ENCODE measurements at regions not wholly inside any gene's neighbourhood (a gene's known extent, or its start where the extent isn't known, plus 50 kb on each side); places are given as distances from the start of the nearest gene placed in this dataset.
A peak's percentile ranks its signal among the peaks of the same experiment; 100 is the strongest.
"Not testable (repeated sequence)": the region's sequence is repeated elsewhere in the genome, so short reads cannot be mapped to it uniquely, and the experiment has no call there.

- no peak for DNase-seq
Measured at GRCh38 chr13:74266309-74266708, 132.1 kb upstream of the KLF12 start.

GRCh38 chr13:74264333-74264732, 130.1 kb upstream of the KLF12 start:
- no peak for DNase-seq

- DNase-seq: not testable (repeated sequence)
Measured at GRCh38 chr13:74260420-74260819, 126.2 kb upstream of the KLF12 start.

GRCh38 chr13:74259641-74260040, 125.4 kb upstream of the KLF12 start:
- no peak for DNase-seq

GRCh38 chr13:74258961-74259360, 124.8 kb upstream of the KLF12 start:
- DNase-seq: no peak

GRCh38 chr13:74256969-74257368, 122.8 kb upstream of the KLF12 start:
- DNase-seq: no peak

GRCh38 chr13:74253161-74253560, 119.0 kb upstream of the KLF12 start:
- DNase-seq: no peak

- no peak for DNase-seq
Measured at GRCh38 chr13:74251778-74252519, 117.7 kb upstream of the KLF12 start.

GRCh38 chr13:74250738-74251190, 116.6 kb upstream of the KLF12 start:
- no peak for DNase-seq

- no peak for DNase-seq
Measured at GRCh38 chr13:74248477-74248876, 114.3 kb upstream of the KLF12 start.

GRCh38 chr13:74246487-74246886, 112.3 kb upstream of the KLF12 start:
- DNase-seq: peak; percentile 18

- DNase-seq: no peak
Measured at GRCh38 chr13:74243637-74244526, 109.7 kb upstream of the KLF12 start.

- DNase-seq: not testable (repeated sequence)
Measured at GRCh38 chr13:74241343-74241742, 107.1 kb upstream of the KLF12 start.

GRCh38 chr13:74230984-74231501, 96.8 kb upstream of the KLF12 start:
- no peak for DNase-seq

GRCh38 chr13:74229242-74229641, 95.0 kb upstream of the KLF12 start:
- DNase-seq: no peak

- DNase-seq: no peak
Measured at GRCh38 chr13:74227476-74228158, 93.4 kb upstream of the KLF12 start.

- no peak for DNase-seq
Measured at GRCh38 chr13:74226791-74227475, 92.7 kb upstream of the KLF12 start.

- DNase-seq: no peak
Measured at GRCh38 chr13:74221752-74222151, 87.5 kb upstream of the KLF12 start.

GRCh38 chr13:74219566-74219965, 85.4 kb upstream of the KLF12 start:
- DNase-seq: no peak

- DNase-seq: peak; percentile 5
Measured at GRCh38 chr13:74218291-74218690, 84.1 kb upstream of the KLF12 start.

GRCh38 chr13:74217811-74218210, 83.6 kb upstream of the KLF12 start:
- no peak for DNase-seq

GRCh38 chr13:74215420-74215819, 81.2 kb upstream of the KLF12 start:
- DNase-seq: no peak

- DNase-seq: no peak
Measured at GRCh38 chr13:74214321-74214720, 80.1 kb upstream of the KLF12 start.

Measured in activated naive CD4-positive, alpha-beta T cell treated with Interleukin-2 at 50 U/mL for 16 hours (primary cell).